ENCODE measurements at regions not wholly inside any gene's neighbourhood (a gene's known extent, or its start where the extent isn't known, plus 50 kb on each side); places are given as distances from the start of the nearest gene placed in this dataset.
"Not testable (repeated sequence)": the region's sequence is repeated elsewhere in the genome, so short reads cannot be mapped to it uniquely, and the experiment has no call there.

- in situ Hi-C loops (cut with HindIII; ENCODE audit: low pct_unique_long_range_greater_than_20kb, low sequenced_read_pairs) = no loop called here
- DNase-seq (ENCODE audit: low read depth, low spot score) = no peak
These were observed 76.2 kb upstream of the ZFAND5 start for GRCh38 chr9:72440992-72441847.

- DNase-seq (ENCODE audit: low read depth, low spot score) = no peak
- in situ Hi-C loops (cut with HindIII; ENCODE audit: low pct_unique_long_range_greater_than_20kb, low sequenced_read_pairs) = no loop called here
These were observed 75.4 kb upstream of the ZFAND5 start for GRCh38 chr9:72440378-72440777.

- DNase-seq (ENCODE audit: low read depth, low spot score); in situ Hi-C loops (cut with HindIII; ENCODE audit: low pct_unique_long_range_greater_than_20kb, low sequenced_read_pairs): not testable (repeated sequence)
These were observed 68.7 kb upstream of the ZFAND5 start for GRCh38 chr9:72433616-72434267.

- in situ Hi-C loops (cut with HindIII; ENCODE audit: low pct_unique_long_range_greater_than_20kb, low sequenced_read_pairs) = no loop called here
- DNase-seq (ENCODE audit: low read depth, low spot score) = no peak
These were observed 66.0 kb upstream of the ZFAND5 start for GRCh38 chr9:72431036-72431435.

- in situ Hi-C loops (cut with HindIII; ENCODE audit: low pct_unique_long_range_greater_than_20kb, low sequenced_read_pairs) = no loop called here
- no peak for DNase-seq (ENCODE audit: low read depth, low spot score)
These were observed 63.3 kb upstream of the ZFAND5 start for GRCh38 chr9:72428329-72428728.

- in situ Hi-C loops (cut with HindIII; ENCODE audit: low pct_unique_long_range_greater_than_20kb, low sequenced_read_pairs) = no loop called here
- DNase-seq (ENCODE audit: low read depth, low spot score) = no peak
These were observed 62.8 kb upstream of the ZFAND5 start for GRCh38 chr9:72427801-72428200.

- no peak for DNase-seq (ENCODE audit: low read depth, low spot score)
- in situ Hi-C loops (cut with HindIII; ENCODE audit: low pct_unique_long_range_greater_than_20kb, low sequenced_read_pairs) = no loop called here
These were observed 59.1 kb upstream of the ZFAND5 start for GRCh38 chr9:72424131-72424530.

GRCh38 chr9:72422214-72422613 is 57.2 kb upstream of the ZFAND5 start:
- no peak for DNase-seq (ENCODE audit: low read depth, low spot score)
- in situ Hi-C loops (cut with HindIII; ENCODE audit: low pct_unique_long_range_greater_than_20kb, low sequenced_read_pairs) = no loop called here

GRCh38 chr9:72420783-72421182 is 55.8 kb upstream of the ZFAND5 start:
- in situ Hi-C loops (cut with HindIII; ENCODE audit: low pct_unique_long_range_greater_than_20kb, low sequenced_read_pairs) = no loop called here
- no peak for DNase-seq (ENCODE audit: low read depth, low spot score)

GRCh38 chr9:72415948-72416347 is 50.9 kb upstream of the ZFAND5 start:
- no peak for DNase-seq (ENCODE audit: low read depth, low spot score)
- in situ Hi-C loops (cut with HindIII; ENCODE audit: low pct_unique_long_range_greater_than_20kb, low sequenced_read_pairs) = no loop called here

- in situ Hi-C loops (cut with HindIII; ENCODE audit: low pct_unique_long_range_greater_than_20kb, low sequenced_read_pairs) = no loop called here
- DNase-seq (ENCODE audit: low read depth, low spot score) = no peak
These were observed 50.2 kb upstream of the ZFAND5 start for GRCh38 chr9:72415163-72415562.

Small RNAs in the stretch of these regions (small RNA-seq; reads per million reads assigned to genes)
- 0 reads per million in 2 experiments for gene AL445646.1
